ES-I3 (cell line): ENCODE measurements at regions not wholly inside any gene's neighbourhood (a gene's known extent, or its start where the extent isn't known, plus 50 kb on each side); places are given as distances from the start of the nearest gene placed in this dataset.
"Not testable (repeated sequence)": the region's sequence is repeated elsewhere in the genome, so short reads cannot be mapped to it uniquely, and the experiment has no call there.

Source experiments
- H3K36me3 ChIP-seq: 2 replicates; pipeline ENCODE4 v1.6.1; 2013; ENCODE audit warnings: mild to moderate bottlenecking, low read length, control low read depth, moderate library complexity; ENCODE audit not compliant: insufficient read depth
- H3K4me1 ChIP-seq: 2 replicates; pipeline ENCODE4 v1.6.1; 2013; ENCODE audit warnings: mild to moderate bottlenecking, control low read depth, low read length; ENCODE audit not compliant: insufficient read depth
- H3K9ac ChIP-seq: 2 replicates; pipeline ENCODE4 v1.6.1; 2013; ENCODE audit warnings: low read depth, mild to moderate bottlenecking, low read length, moderate library complexity
- H3K9me3 ChIP-seq: 2 replicates; pipeline ENCODE4 v1.6.1; 2013; ENCODE audit warnings: mild to moderate bottlenecking, low read length, moderate library complexity; ENCODE audit not compliant: control insufficient read depth, insufficient read depth

DNA sequence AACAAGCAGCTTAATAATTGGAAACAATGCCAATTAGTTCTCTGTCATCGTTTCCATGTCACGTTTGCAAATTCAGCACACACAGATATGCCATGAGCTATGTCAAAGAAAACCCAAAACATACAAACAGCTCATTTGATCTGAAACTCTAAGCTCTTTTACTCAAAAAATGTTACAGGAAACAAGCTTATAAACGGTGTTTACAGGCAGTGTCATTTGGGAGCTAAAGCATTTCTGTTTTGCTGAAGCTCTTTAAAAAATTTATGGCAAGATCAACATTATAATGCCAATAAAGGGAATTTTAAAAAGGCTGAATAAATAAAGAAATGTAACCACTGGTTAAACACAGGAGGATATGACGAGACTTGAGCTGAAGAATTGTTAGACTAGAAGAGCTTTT lies 94.0 kb upstream of the HS3ST2 start:
- Histone ChIP-seq H3K9me3 (no peaks in the 10 kb centered on the region), H3K4me1 (peaks cover 3% of the 10 kb centered on the region; the same call in 1 of the 2 replicates), H3K9ac (no peak overlapping the region), H3K36me3 (no peaks in the 10 kb centered on the region)

DNA sequence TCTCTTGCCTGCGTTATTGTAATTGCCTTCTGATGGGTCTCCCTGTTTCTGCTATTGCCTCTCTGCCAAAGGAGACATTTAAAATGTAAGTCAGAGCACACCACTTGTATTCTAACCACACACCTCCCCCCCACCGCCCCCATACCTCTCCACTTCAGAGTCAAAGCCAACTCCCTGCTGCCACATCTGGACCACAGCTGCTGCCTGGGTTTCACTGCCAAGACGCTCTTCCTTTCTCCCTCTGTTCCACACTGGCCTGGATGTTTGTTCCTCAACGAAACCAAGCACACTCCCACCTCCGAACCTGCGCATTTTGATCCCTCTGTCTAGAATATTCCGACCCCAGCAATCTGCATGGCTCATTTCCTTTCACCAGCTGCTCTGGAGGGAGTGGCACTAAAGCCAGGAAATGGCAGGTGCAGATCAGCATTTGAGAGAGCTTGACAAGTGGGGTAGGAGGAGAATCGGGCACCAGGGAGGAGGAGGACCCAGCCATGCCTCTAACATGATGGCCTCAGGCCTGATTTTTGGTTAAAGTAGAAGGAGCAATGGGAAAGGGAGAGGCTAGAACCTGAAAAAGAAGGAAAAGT lies 92.4 kb upstream of the HS3ST2 start:
- Histone ChIP-seq H3K9ac (no peak overlapping the region), H3K4me1 (peaks cover 3% of the 10 kb centered on the region; the same call in 1 of the 2 replicates), H3K36me3 (no peaks in the 10 kb centered on the region), H3K9me3 (no peaks in the 10 kb centered on the region)

DNA sequence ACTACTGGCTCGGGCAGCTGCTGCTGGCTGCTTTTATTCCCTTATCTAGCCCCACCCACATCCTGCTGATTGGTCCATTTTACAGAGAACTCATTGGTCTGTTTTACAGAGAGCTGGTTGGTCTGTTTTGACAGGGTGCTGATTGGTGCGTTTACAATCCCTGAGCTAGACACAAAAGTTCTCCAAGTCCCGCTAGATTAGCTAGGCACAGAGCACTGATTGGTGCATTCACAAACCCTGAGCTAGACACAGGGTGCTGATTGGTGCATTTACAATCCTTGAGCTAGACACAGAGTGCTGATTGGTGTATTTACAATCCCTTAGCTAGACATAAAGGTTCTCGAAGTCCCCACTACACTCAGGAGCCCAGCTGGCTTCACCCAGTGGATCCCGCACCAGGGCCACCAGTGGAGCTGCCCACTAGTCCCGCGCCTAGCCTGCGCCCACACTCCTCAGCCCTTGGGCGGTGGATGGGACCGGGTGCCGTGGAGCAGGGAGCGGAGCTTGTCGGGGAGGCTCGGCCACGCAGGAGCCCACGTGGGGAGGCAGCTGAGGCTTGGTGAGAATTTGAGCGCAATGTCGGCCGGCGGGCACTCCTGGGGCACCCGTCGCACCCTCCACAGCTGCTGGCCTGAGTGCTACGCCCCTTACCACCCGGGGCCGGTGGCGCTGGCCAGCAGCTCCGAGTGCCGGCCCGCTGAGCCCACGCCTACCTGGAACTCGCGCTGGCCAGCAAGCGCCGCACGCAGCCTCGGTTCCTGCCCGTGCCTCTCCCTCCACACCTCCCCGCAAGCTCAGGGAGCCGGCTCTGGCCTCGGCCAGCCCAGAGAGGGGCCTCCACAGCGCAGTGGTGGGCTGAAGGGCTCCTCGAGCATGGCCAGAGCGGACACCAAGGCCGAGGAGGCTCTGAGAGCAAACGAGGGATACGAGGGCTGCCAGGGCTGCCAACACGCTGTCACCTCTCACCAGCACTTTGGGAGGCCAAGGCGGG lies 91.1 kb upstream of the HS3ST2 start:
- not testable (repeated sequence) for H3K9ac ChIP-seq, H3K36me3 ChIP-seq, H3K9me3 ChIP-seq, H3K4me1 ChIP-seq

DNA sequence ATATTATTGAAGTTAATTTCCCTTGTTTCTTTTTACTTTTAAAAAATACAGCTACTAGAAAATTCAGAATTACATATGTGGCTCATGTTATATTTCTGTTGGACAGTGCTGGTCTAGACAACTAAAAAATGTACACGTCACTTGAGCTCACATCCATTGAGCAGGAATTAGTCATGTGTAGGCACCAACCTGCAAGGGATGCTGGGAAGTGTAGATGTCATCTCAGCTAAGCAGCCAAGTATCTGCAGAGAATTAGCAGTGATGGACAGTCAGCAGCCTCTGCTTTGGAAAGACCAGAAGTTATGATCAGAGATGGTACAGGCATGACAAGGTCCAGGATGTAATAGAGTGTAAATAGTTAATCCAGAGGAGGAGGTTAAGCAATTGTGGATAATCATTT lies 87.1 kb upstream of the HS3ST2 start:
- Histone ChIP-seq H3K9ac (no peak overlapping the region), H3K4me1 (no peaks in the 10 kb centered on the region), H3K36me3 (no peaks in the 10 kb centered on the region), H3K9me3 (no peaks in the 10 kb centered on the region)

DNA sequence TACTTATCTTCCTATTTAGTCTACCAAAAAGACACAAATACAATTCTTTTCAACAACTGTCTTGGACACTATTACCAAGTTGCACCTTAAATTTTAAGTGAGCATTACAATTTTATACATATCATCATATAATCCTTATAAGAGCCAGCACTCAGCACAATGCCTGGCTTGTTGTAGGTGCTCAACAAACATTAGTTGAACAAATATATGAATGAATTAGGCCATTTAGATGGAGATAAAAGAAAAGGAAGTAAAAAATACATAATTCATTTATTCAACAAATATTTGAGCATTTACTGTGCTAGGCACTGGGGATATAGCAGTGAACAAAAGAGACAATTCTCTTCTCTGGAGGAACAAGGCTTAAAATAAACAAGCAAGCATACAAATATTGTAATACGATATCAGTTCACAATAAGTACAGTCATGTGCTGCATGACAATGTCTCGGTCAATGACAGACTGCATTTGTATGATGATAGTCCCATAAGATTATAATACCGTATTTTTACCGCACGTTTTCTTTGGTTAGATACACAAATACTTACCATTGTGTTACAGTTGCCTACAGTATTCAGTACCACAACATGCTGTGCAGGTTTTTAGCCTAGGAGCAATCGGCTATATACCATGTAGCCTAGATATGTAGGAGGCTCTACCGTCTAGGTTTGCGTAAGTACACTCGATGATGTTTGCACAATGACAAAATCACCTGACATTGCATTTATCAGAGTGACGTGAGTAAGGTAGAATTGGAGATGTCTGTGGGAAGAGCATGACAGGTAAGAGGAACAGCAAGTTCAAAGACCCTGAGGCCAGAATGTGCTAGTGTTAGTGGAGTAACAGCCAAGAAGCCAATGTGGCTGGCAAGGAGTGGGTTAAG lies 86.4 kb upstream of the HS3ST2 start:
- Histone ChIP-seq H3K36me3 (no peaks in the 10 kb centered on the region), H3K9me3 (no peaks in the 10 kb centered on the region), H3K4me1 (0 out of 2 replicates have a peak, but pooled peaks cover 4% of the 10 kb centered on the region), H3K9ac (no peak overlapping the region)

DNA sequence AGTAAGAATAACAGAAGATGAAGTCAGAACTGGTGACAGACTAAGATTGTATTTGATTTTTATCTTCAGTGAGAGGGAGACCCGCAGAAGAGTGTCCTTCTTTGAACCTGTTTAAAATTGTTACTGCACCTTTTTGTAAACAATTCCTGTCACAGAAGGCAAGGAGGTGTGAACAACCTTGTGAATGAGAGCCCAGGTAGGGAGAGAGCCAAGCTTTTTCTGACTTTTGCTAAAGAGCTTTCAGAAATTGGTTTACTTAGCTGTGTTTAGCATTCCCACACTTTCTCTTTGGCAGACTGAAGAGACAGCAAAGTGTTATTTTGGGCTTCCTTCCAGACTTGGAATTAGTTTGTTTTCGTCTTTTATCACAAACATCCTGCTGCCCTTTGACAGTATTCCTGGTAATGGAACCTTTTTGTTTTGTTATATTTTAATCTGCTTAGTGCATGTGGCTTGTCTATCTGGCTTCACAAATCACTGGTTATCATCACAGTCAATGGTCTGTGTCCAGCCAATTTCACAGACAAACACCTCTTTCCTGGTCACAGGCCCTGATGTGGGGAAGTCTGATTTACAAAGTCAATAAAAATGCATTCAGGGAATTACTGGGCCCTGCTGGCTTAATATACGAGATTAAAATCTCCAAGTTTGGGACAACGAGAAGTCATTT lies 85.7 kb upstream of the HS3ST2 start:
- no peak overlapping the region for H3K9ac ChIP-seq
- H3K36me3 ChIP-seq: no peaks in the 10 kb centered on the region
- 0 out of 2 replicates have a peak, but pooled peaks cover 6% of the 10 kb centered on the region for H3K4me1 ChIP-seq
- no peaks in the 10 kb centered on the region for H3K9me3 ChIP-seq

DNA sequence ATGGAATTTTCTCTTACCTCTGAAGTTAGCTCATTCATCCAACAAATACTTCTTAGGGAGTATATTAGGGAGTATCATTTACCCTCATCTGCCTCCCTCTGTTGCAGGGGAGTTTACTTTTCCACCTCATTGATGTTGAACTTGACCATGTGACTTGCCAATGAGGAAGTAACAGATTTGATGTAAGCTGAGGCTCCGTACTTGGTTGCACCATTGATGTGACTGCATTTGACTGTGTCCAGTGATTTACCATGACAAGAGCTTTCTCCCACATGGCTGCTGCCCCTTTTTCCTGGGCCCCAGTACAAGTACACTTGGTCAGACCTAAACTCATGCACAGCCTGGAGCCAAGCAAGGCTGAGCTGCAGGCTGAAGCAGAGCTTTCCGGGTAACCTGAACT lies 81.6 kb upstream of the HS3ST2 start:
- no peaks in the 10 kb centered on the region for H3K9me3 ChIP-seq
- no peaks in the 10 kb centered on the region for H3K36me3 ChIP-seq
- 0 out of 2 replicates have a peak, but pooled peaks cover 6% of the 10 kb centered on the region for H3K4me1 ChIP-seq
- H3K9ac ChIP-seq: no peak overlapping the region

DNA sequence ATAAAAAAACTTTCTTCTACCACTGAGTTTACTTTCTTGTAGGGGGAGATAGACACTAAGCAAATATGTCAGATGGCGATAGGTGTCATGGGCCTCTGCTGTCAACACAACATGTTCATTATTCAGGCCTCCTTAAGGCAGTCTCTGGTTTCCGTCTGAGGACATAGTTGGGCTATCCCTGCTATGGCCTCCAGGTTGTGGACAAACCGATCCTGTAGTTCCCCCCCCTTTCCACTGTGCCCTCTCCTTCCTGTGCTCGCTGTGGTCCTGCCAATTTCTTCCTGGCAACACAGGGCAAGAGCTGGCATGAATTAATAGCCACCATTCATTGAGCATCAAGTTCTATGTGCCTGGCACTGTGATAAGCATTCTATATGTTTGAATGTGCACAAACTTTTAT lies 81.0 kb upstream of the HS3ST2 start:
- no peaks in the 10 kb centered on the region for H3K9me3 ChIP-seq
- H3K4me1 ChIP-seq: 0 out of 2 replicates have a peak, but pooled peaks cover 6% of the 10 kb centered on the region
- no peak overlapping the region for H3K9ac ChIP-seq
- H3K36me3 ChIP-seq: no peaks in the 10 kb centered on the region

DNA sequence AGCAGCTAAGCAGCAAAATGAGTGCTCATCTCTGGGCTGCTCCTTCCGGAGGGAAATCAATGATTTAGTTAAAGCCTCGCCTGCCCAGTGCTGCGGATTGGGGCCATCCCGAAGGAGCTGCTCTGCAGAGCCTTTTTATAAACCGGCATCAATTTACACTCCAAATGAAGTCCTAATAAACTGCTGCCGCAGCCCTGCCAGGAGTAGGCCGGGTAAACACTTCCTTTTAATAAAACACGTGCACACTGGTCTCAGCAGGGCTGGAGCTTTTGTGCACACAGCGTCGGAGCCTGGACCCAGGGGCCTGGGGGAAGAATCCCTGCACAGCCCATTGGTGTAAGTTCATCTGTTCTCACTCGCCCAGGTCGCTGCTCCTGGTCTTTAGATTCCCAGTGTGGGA lies 79.6 kb upstream of the HS3ST2 start:
- Histone ChIP-seq H3K36me3 (no peaks in the 10 kb centered on the region), H3K4me1 (0 out of 2 replicates have a peak, but pooled peaks cover 6% of the 10 kb centered on the region), H3K9me3 (no peaks in the 10 kb centered on the region), H3K9ac (no peak overlapping the region)

DNA sequence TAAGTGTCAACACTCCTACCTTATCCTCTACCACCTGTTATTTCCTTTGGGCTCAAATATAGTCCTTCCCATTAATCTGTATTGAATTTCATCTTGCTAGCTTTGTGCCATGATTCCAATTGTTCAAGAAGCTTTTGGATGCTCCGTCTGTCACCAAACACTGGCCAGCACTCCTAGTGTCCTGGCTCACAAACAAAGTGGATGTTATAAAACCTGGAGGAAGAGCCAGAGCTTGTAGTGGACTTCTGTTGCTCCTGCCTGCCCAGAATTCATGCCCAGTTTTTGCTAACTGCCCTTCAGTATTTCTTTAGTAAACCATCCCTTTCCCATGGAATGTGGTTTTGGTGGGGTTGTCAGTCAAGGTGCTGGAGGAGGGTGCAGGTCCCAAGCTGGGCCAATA lies 77.2 kb upstream of the HS3ST2 start:
- 0 out of 2 replicates have a peak, but pooled peaks cover 6% of the 10 kb centered on the region for H3K4me1 ChIP-seq
- H3K9ac ChIP-seq: no peak overlapping the region
- H3K36me3 ChIP-seq: no peaks in the 10 kb centered on the region
- no peaks in the 10 kb centered on the region for H3K9me3 ChIP-seq

DNA sequence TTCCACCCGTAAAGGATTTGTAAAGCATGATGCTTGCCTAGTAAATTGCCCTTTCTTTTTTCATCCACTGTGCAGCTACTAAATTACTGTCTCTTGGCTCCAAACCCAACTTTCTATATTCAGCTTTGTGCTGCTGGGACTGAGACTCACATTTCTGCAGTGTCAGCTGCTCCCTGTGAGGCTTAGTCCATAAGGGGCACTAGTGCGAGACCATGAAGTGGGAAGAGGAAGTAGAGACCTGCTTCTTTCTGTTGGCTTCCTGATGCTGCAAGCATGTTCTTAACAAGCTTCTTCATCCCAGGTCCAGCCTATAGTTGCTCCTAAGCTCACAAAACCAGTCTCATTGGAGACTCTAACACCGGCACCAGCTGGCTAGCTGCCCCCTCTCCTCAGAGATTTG lies 74.9 kb upstream of the HS3ST2 start:
- peaks cover 6% of the 10 kb centered on the region; the same call in 1 of the 2 replicates for H3K4me1 ChIP-seq
- no peak overlapping the region for H3K9ac ChIP-seq
- H3K36me3 ChIP-seq: no peaks in the 10 kb centered on the region
- no peaks in the 10 kb centered on the region for H3K9me3 ChIP-seq

DNA sequence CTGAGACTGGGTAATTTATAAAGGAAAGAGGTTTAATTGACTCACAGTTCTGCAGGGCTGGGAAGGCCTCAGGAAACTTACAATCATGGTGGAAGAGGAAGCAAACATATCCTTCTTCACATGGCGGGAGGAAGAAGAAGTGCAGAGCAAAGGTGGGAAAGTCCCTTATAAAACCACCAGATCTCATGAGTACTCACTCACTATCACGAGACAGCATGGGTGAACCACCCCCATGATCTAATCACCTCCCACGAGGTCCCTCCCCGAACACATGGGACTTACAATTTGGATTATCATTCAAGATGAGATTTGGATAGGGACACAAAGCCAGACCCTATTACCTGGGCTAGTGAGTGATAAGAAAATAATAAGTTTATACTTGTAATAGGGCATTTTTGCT lies 70.6 kb upstream of the HS3ST2 start:
- Histone ChIP-seq H3K9ac (no peak overlapping the region), H3K4me1 (peaks cover 6% of the 10 kb centered on the region; the same call in 1 of the 2 replicates), H3K9me3 (no peaks in the 10 kb centered on the region), H3K36me3 (no peaks in the 10 kb centered on the region)

DNA sequence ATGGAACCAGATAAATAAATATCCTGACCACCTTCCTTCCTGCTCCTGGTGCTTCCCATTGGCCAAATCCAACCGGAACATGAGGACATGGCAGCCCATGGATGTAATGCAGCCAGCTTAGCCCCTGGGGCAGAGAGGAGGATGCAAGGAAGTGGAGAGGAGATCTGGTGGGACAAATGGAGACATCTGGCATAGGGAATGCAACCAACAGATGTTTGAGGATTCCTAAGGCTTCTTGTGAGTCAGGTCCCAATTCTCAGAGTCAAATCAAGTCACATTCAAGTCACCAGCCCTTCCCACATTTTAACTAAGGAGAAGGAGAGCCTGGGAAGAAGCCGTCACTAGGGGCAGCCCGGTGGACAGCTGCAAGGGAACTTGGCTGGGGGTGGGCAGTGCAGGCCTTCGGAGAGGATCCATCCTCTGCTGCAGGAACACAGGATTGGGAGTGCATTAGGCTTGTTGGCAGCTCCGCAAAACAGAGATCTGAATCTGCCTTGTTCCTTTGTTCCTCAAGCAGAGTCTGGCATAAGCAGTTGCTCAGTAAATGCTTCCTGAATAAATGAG lies 62.8 kb upstream of the HS3ST2 start:
- Histone ChIP-seq H3K36me3 (no peaks in the 10 kb centered on the region), H3K9me3 (no peaks in the 10 kb centered on the region), H3K4me1 (no peaks in the 10 kb centered on the region), H3K9ac (no peak overlapping the region)
